ENCODE measurements at regions not wholly inside any gene's neighbourhood (a gene's known extent, or its start where the extent isn't known, plus 50 kb on each side); places are given as distances from the start of the nearest gene placed in this dataset.

GRCh38 chr2:77666251-77666980 lies 144.2 kb upstream of the LRRTM4 start:
- TF ChIP-seq CTCF (tag by site-specific recombination; IDR thresholded peaks at IDR 0.05) = no peak
- no peak for TF ChIP-seq ZXDB (tag by site-specific recombination; IDR thresholded peaks at IDR 0.05)
- TF ChIP-seq ZNF707 (tag by site-specific recombination; IDR thresholded peaks at IDR 0.05) = no peak
- TF ChIP-seq ZNF24 (tag by site-specific recombination; IDR thresholded peaks at IDR 0.05) = no peak
- no peak for TF ChIP-seq REST (tag by site-specific recombination; IDR thresholded peaks at IDR 0.05)
- no peak for TF ChIP-seq ZNF274 (IDR thresholded peaks at IDR 0.05; ENCODE audit: low read length)
- TF ChIP-seq ZNF274 (tag by site-specific recombination; IDR thresholded peaks at IDR 0.05; ENCODE audit: borderline replicate concordance) = no peak
- TF ChIP-seq ZNF132 (tag by site-specific recombination; IDR thresholded peaks at IDR 0.05; ENCODE audit: borderline replicate concordance) = no peak
- no peak for TF ChIP-seq ZBTB10 (tag by site-specific recombination; IDR thresholded peaks at IDR 0.05)
- no peak for TF ChIP-seq ZNF670 (tag by site-specific recombination; IDR thresholded peaks at IDR 0.05; ENCODE audit: low read depth)
- no peak for TF ChIP-seq ZNF121 (tag by site-specific recombination; IDR thresholded peaks at IDR 0.05)
- no peak for TF ChIP-seq ZNF510 (tag by site-specific recombination; IDR thresholded peaks at IDR 0.05; ENCODE audit: insufficient replicate concordance)
- no peak for TF ChIP-seq ZNF621 (tag by site-specific recombination; IDR thresholded peaks at IDR 0.05)

Measured in HEK293 (cell line).